ENCODE measurements at regions not wholly inside any gene's neighbourhood (a gene's known extent, or its start where the extent isn't known, plus 50 kb on each side); places are given as distances from the start of the nearest gene placed in this dataset.

GRCh38 chr3:72454441-72454840 is 393.8 kb downstream of the SHQ1 start:
- no peak for DNase-seq
- no peak overlapping the region for H3K4me3 ChIP-seq (ENCODE audit: low read length)
- no peak overlapping the region for H3K4me2 ChIP-seq (ENCODE audit: low read depth, low read length)
- no peak overlapping the region for H3K27ac ChIP-seq (ENCODE audit: low read length)
- no peaks in the 10 kb centered on the region for H3F3A ChIP-seq (ENCODE audit: insufficient read depth, low read length)
- H2AFZ ChIP-seq (ENCODE audit: low read length): no peak overlapping the region
- no peaks in the 10 kb centered on the region for H3K27me3 ChIP-seq (replicated peaks; ENCODE audit: insufficient read depth, low read length)
- H3K36me3 ChIP-seq (replicated peaks; ENCODE audit: insufficient read depth, low read length): no peaks in the 10 kb centered on the region
- no peaks in the 10 kb centered on the region for H3K9me3 ChIP-seq (replicated peaks; ENCODE audit: insufficient read depth, low read length)
- H4K20me1 ChIP-seq (ENCODE audit: insufficient read depth, low read length): no peaks in the 10 kb centered on the region
- no peak for TF ChIP-seq EZH2 (optimal IDR thresholded peaks at IDR 0.05; ENCODE audit: low read depth, low read length)
- no peak for TF ChIP-seq EZH2phosphoT487 (IDR thresholded peaks at IDR 0.05; ENCODE audit: low read length)
- no peak for TF ChIP-seq CTCF (IDR thresholded peaks at IDR 0.05; ENCODE audit: low read length)
- H3K9ac ChIP-seq (ENCODE audit: low read length): no peak overlapping the region
- H3K4me1 ChIP-seq (ENCODE audit: low read length): no peaks in the 10 kb centered on the region
- H3K9me2 ChIP-seq (replicated peaks; ENCODE audit: insufficient read depth, low read length): no peaks in the 10 kb centered on the region
- no peaks in the 10 kb centered on the region for H3K79me2 ChIP-seq (ENCODE audit: low read length)

- Histone ChIP-seq H3K36me3 (replicated peaks; ENCODE audit: insufficient read depth, low read length) (no peaks in the 10 kb centered on the region), H3K27ac (ENCODE audit: low read length) (no peak overlapping the region), H4K20me1 (ENCODE audit: insufficient read depth, low read length) (no peaks in the 10 kb centered on the region), H3K79me2 (ENCODE audit: low read length) (no peaks in the 10 kb centered on the region), H3K4me1 (ENCODE audit: low read length) (no peaks in the 10 kb centered on the region), H3K27me3 (replicated peaks; ENCODE audit: insufficient read depth, low read length) (no peaks in the 10 kb centered on the region), H3K9ac (ENCODE audit: low read length) (no peak overlapping the region), H2AFZ (ENCODE audit: low read length) (no peak overlapping the region), H3F3A (ENCODE audit: insufficient read depth, low read length) (no peaks in the 10 kb centered on the region), H3K9me2 (replicated peaks; ENCODE audit: insufficient read depth, low read length) (no peaks in the 10 kb centered on the region), H3K4me3 (ENCODE audit: low read length) (no peak overlapping the region), H3K4me2 (ENCODE audit: low read depth, low read length) (no peak overlapping the region), H3K9me3 (replicated peaks; ENCODE audit: insufficient read depth, low read length) (no peaks in the 10 kb centered on the region)
- DNase-seq: no peak
- no peak for TF ChIP-seq CTCF (IDR thresholded peaks at IDR 0.05; ENCODE audit: low read length)
- TF ChIP-seq EZH2 (optimal IDR thresholded peaks at IDR 0.05; ENCODE audit: low read depth, low read length): no peak
- no peak for TF ChIP-seq EZH2phosphoT487 (IDR thresholded peaks at IDR 0.05; ENCODE audit: low read length)
These were observed 394.5 kb downstream of the SHQ1 start for GRCh38 chr3:72453706-72454105.

GRCh38 chr3:72452745-72453144 is 395.5 kb downstream of the SHQ1 start:
- Histone ChIP-seq H4K20me1 (ENCODE audit: insufficient read depth, low read length) (no peaks in the 10 kb centered on the region), H3F3A (ENCODE audit: insufficient read depth, low read length) (no peaks in the 10 kb centered on the region), H2AFZ (ENCODE audit: low read length) (no peak overlapping the region), H3K27me3 (replicated peaks; ENCODE audit: insufficient read depth, low read length) (no peaks in the 10 kb centered on the region), H3K9me3 (replicated peaks; ENCODE audit: insufficient read depth, low read length) (no peaks in the 10 kb centered on the region), H3K4me3 (ENCODE audit: low read length) (no peak overlapping the region), H3K36me3 (replicated peaks; ENCODE audit: insufficient read depth, low read length) (no peaks in the 10 kb centered on the region), H3K9me2 (replicated peaks; ENCODE audit: insufficient read depth, low read length) (no peaks in the 10 kb centered on the region), H3K9ac (ENCODE audit: low read length) (no peak overlapping the region), H3K79me2 (ENCODE audit: low read length) (no peaks in the 10 kb centered on the region), H3K27ac (ENCODE audit: low read length) (no peak overlapping the region), H3K4me2 (ENCODE audit: low read depth, low read length) (no peak overlapping the region), H3K4me1 (ENCODE audit: low read length) (no peaks in the 10 kb centered on the region)
- no peak for DNase-seq
- TF ChIP-seq EZH2phosphoT487 (IDR thresholded peaks at IDR 0.05; ENCODE audit: low read length) (no peak), CTCF (IDR thresholded peaks at IDR 0.05; ENCODE audit: low read length) (no peak)
